DOHH2 (cell line): ENCODE measurements at regions not wholly inside any gene's neighbourhood (a gene's known extent, or its start where the extent isn't known, plus 50 kb on each side); places are given as distances from the start of the nearest gene placed in this dataset.

Experiments
- H3F3A ChIP-seq: fragments of 200-600 bp; sonication (generic), shearing (Covaris generic); 2 replicates; pipeline ENCODE4 v1.6.0; 2016; ENCODE audit warnings: antibody characterized with exemption, mild to moderate bottlenecking; ENCODE audit not compliant: control insufficient read depth, insufficient read depth
- H3K27ac ChIP-seq: fragments of 200-600 bp; sonication (generic); 2 replicates; pipeline ENCODE4 v1.5.1; 2014; ENCODE audit warnings: low read depth, mild to moderate bottlenecking, low read length, moderate library complexity
- H3K27me3 ChIP-seq: fragments of 200-600 bp; sonication (generic); 2 replicates; pipeline ENCODE4 v1.6.1; 2014; ENCODE audit warnings: mild to moderate bottlenecking, low read length, mixed read lengths; ENCODE audit not compliant: control insufficient read depth
- H3K36me3 ChIP-seq: fragments of 200-600 bp; sonication (generic); 2 replicates; pipeline ENCODE4 v1.6.1; 2014; ENCODE audit warnings: mild to moderate bottlenecking, low read length, moderate library complexity, mixed read lengths; ENCODE audit not compliant: control insufficient read depth
- H3K4me1 ChIP-seq: fragments of 200-600 bp; sonication (generic); 2 replicates; pipeline ENCODE4 v1.6.1; 2014; ENCODE audit warnings: mild to moderate bottlenecking, low read length, mixed read lengths; ENCODE audit not compliant: control insufficient read depth
- H3K4me2 ChIP-seq: fragments of 200-600 bp; sonication (generic); 2 replicates; pipeline ENCODE4 v1.6.0; 2014; ENCODE audit warnings: mild to moderate bottlenecking, low read length, moderate library complexity
- H3K4me3 ChIP-seq: fragments of 200-600 bp; sonication (generic); 2 replicates; pipeline ENCODE4 v1.5.1; 2014; ENCODE audit warnings: mild to moderate bottlenecking, low read length, mixed read lengths
- H3K79me2 ChIP-seq: fragments of 200-600 bp; sonication (generic); 2 replicates; pipeline ENCODE4 v1.6.1; 2014; ENCODE audit warnings: mild to moderate bottlenecking, low read length, mixed read lengths; ENCODE audit not compliant: control insufficient read depth
- H3K9me2 ChIP-seq: fragments of 200-600 bp; sonication (generic); replicated peaks from 2 replicates; pipeline ENCODE4 v1.6.1; 2014; ENCODE audit warnings: mild to moderate bottlenecking, low read length, mixed read lengths; ENCODE audit not compliant: control insufficient read depth
- H3K9me3 ChIP-seq: fragments of 200-600 bp; sonication (generic); 2 replicates; pipeline ENCODE4 v1.6.1; 2014; ENCODE audit warnings: antibody characterized with exemption, low read length, mixed read lengths; ENCODE audit not compliant: control insufficient read depth, insufficient read depth
- H4K20me1 ChIP-seq: fragments of 200-600 bp; sonication (generic); 2 replicates; pipeline ENCODE4 v1.6.0; 2014; ENCODE audit warnings: low read depth, mild to moderate bottlenecking, antibody characterized with exemption, low read length, moderate library complexity; ENCODE audit not compliant: control insufficient read depth, insufficient read depth
- CTCF ChIP-seq: fragments of 200-600 bp; sonication (generic); IDR thresholded peaks from one replicate; pipeline ENCODE4 v1.5.1; 2014; ENCODE audit warnings: antibody characterized with exemption, mild to moderate bottlenecking, low read depth, low read length; ENCODE audit not compliant: poor library complexity, severe bottlenecking
- EZH2phosphoT487 ChIP-seq: fragments of 200-600 bp; sonication (generic); IDR thresholded peaks from 2 replicates; pipeline ENCODE4 v1.6.1; 2017; ENCODE audit warnings: borderline replicate concordance, mild to moderate bottlenecking, antibody characterized with exemption, low read length, moderate library complexity, mixed read lengths

GRCh38 chr10:77716458-77717317 is 79.1 kb upstream of the KCNMA1 start:
- no peak overlapping the region for H3K4me3 ChIP-seq
- peaks cover 17% of the 10 kb centered on the region for H3K27me3 ChIP-seq
- no peak overlapping the region for H3K4me2 ChIP-seq
- H3K9me3 ChIP-seq: no peaks in the 10 kb centered on the region
- no peaks in the 10 kb centered on the region for H3K9me2 ChIP-seq
- no peaks in the 10 kb centered on the region for H4K20me1 ChIP-seq
- H3F3A ChIP-seq: no peaks in the 10 kb centered on the region
- H3K36me3 ChIP-seq: no peaks in the 10 kb centered on the region
- H3K4me1 ChIP-seq: 0 out of 2 replicates have a peak, but pooled peaks cover under 1% of the 10 kb centered on the region
- no peaks in the 10 kb centered on the region for H3K79me2 ChIP-seq
- H3K27ac ChIP-seq: no peak overlapping the region
- no peak for TF ChIP-seq CTCF
- TF ChIP-seq EZH2phosphoT487: no peak

DNA sequence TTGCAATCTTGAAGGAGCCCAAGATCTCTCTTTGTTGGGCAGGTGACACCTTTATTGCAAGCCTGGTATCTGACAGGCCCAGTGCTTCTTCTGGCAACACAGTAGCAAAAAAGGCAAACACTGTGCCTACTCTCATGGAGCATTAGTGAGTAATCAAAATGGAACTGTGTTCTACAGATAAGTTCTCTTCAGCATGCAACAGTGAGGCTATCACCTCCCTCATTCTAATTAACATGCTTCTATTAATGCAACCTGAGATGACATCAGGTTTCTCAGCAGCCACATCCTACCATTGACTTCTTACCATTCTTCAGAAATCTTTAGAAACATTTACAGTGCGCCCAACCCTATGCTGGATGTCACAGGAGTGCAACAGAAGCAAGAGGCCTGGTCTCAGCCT is 77.9 kb upstream of the KCNMA1 start:
- TF ChIP-seq CTCF (no peak), EZH2phosphoT487 (no peak)
- Histone ChIP-seq H3K4me3 (no peak overlapping the region), H3K9me3 (no peaks in the 10 kb centered on the region), H3K4me2 (no peak overlapping the region), H3F3A (no peaks in the 10 kb centered on the region), H3K9me2 (no peaks in the 10 kb centered on the region), H3K36me3 (no peaks in the 10 kb centered on the region), H3K4me1 (peaks cover 10% of the 10 kb centered on the region), H3K27ac (no peak overlapping the region), H3K79me2 (no peaks in the 10 kb centered on the region), H3K27me3 (peaks cover 26% of the 10 kb centered on the region), H4K20me1 (no peaks in the 10 kb centered on the region)

DNA sequence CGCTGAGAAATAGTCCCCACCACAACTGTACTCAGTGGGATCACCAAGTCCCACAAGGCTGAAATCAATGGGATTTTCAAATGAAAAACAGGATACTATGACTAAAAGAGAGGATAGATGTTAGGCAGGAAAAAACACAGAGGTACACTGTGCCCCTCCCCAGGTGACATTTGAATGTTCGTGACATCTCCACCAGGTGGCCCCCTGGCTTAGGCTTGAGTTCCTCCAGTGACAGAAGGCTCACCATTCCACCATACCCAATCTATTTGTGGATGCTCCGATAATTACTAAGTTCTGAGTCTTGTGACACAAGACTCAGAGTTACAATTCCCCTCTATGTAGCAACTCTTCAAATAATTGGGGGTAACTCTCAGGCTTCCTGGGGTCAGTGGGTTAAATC is 77.5 kb upstream of the KCNMA1 start:
- no peaks in the 10 kb centered on the region for H4K20me1 ChIP-seq
- no peaks in the 10 kb centered on the region for H3K36me3 ChIP-seq
- TF ChIP-seq CTCF (peak; percentile 56), EZH2phosphoT487 (no peak)
- no peaks in the 10 kb centered on the region for H3F3A ChIP-seq
- peaks cover 31% of the 10 kb centered on the region for H3K27me3 ChIP-seq
- H3K9me3 ChIP-seq: no peaks in the 10 kb centered on the region
- H3K79me2 ChIP-seq: no peaks in the 10 kb centered on the region
- H3K4me3 ChIP-seq: no peak overlapping the region
- peaks cover 10% of the 10 kb centered on the region for H3K4me1 ChIP-seq
- no peaks in the 10 kb centered on the region for H3K9me2 ChIP-seq
- no peak overlapping the region for H3K4me2 ChIP-seq
- H3K27ac ChIP-seq: no peak overlapping the region
